ENCODE measurements at regions not wholly inside any gene's neighbourhood (a gene's known extent, or its start where the extent isn't known, plus 50 kb on each side); places are given as distances from the start of the nearest gene placed in this dataset.

- H3K9me3 ChIP-seq (ENCODE audit: low read length) = no peaks in the 10 kb centered on the region
- no peaks in the 10 kb centered on the region for H3K36me3 ChIP-seq (ENCODE audit: insufficient read depth, low read length)
- no peak overlapping the region for H3K27ac ChIP-seq (ENCODE audit: low read length)
- H3F3A ChIP-seq (ENCODE audit: insufficient read depth, low read length, poor library complexity, severe bottlenecking) = no peaks in the 10 kb centered on the region
- H3K79me2 ChIP-seq (replicated peaks; ENCODE audit: insufficient read depth, low read length) = no peaks in the 10 kb centered on the region
- no peak overlapping the region for H3K4me3 ChIP-seq (ENCODE audit: low read length)
- H3K9me2 ChIP-seq (ENCODE audit: insufficient read depth, low read length) = no peaks in the 10 kb centered on the region
- no peaks in the 10 kb centered on the region for H4K20me1 ChIP-seq (ENCODE audit: insufficient read depth)
- no peak overlapping the region for H3K4me2 ChIP-seq (ENCODE audit: low read length)
- H3K27me3 ChIP-seq (ENCODE audit: insufficient read depth, low read depth, low read length) = no peaks in the 10 kb centered on the region
- no peak for TF ChIP-seq RAD21 (conservative IDR thresholded peaks at IDR 0.05)
- TF ChIP-seq SMC3 (conservative IDR thresholded peaks at IDR 0.05; ENCODE audit: poor library complexity) = no peak
- TF ChIP-seq TAF1 (IDR thresholded peaks at IDR 0.05; ENCODE audit: low read depth) = no peak
- TF ChIP-seq CTCF (IDR thresholded peaks at IDR 0.05; ENCODE audit: poor library complexity, severe bottlenecking) = no peak
- no peak for TF ChIP-seq EP300 (conservative IDR thresholded peaks at IDR 0.05; ENCODE audit: poor library complexity, severe bottlenecking)
- no peak for TF ChIP-seq EZH2 (IDR thresholded peaks at IDR 0.05; ENCODE audit: borderline replicate concordance, insufficient read depth, low read length, poor library complexity, severe bottlenecking)
- no peak for TF ChIP-seq MXI1 (conservative IDR thresholded peaks at IDR 0.05; ENCODE audit: poor library complexity, severe bottlenecking)
- no peak for TF ChIP-seq POLR2AphosphoS5 (IDR thresholded peaks at IDR 0.05)
- no peak overlapping the region for H2AFZ ChIP-seq (ENCODE audit: low read depth, low read length)
- no peak overlapping the region for H3K9ac ChIP-seq (ENCODE audit: low read length)
Measured at GRCh38 chr3:168817177-168817576, 721.5 kb upstream of the GOLIM4 start.

- Histone ChIP-seq H3K4me3 (ENCODE audit: low read length) (no peak overlapping the region), H3K9me2 (ENCODE audit: insufficient read depth, low read length) (no peaks in the 10 kb centered on the region), H3K9ac (ENCODE audit: low read length) (no peak overlapping the region), H3K36me3 (ENCODE audit: insufficient read depth, low read length) (no peaks in the 10 kb centered on the region), H2AFZ (ENCODE audit: low read depth, low read length) (no peak overlapping the region), H3K4me2 (ENCODE audit: low read length) (no peak overlapping the region), H3K27me3 (ENCODE audit: insufficient read depth, low read depth, low read length) (no peaks in the 10 kb centered on the region), H3F3A (ENCODE audit: insufficient read depth, low read length, poor library complexity, severe bottlenecking) (no peaks in the 10 kb centered on the region), H4K20me1 (ENCODE audit: insufficient read depth) (no peaks in the 10 kb centered on the region), H3K9me3 (ENCODE audit: low read length) (no peaks in the 10 kb centered on the region), H3K27ac (ENCODE audit: low read length) (no peak overlapping the region), H3K79me2 (replicated peaks; ENCODE audit: insufficient read depth, low read length) (no peaks in the 10 kb centered on the region)
- TF ChIP-seq CTCF (IDR thresholded peaks at IDR 0.05; ENCODE audit: poor library complexity, severe bottlenecking) (no peak), MXI1 (conservative IDR thresholded peaks at IDR 0.05; ENCODE audit: poor library complexity, severe bottlenecking) (no peak), RAD21 (conservative IDR thresholded peaks at IDR 0.05) (no peak), EZH2 (IDR thresholded peaks at IDR 0.05; ENCODE audit: borderline replicate concordance, insufficient read depth, low read length, poor library complexity, severe bottlenecking) (no peak), POLR2AphosphoS5 (IDR thresholded peaks at IDR 0.05) (no peak), TAF1 (IDR thresholded peaks at IDR 0.05; ENCODE audit: low read depth) (no peak), SMC3 (conservative IDR thresholded peaks at IDR 0.05; ENCODE audit: poor library complexity) (no peak), EP300 (conservative IDR thresholded peaks at IDR 0.05; ENCODE audit: poor library complexity, severe bottlenecking) (no peak)
- TF ChIP-seq, protein P1, sequence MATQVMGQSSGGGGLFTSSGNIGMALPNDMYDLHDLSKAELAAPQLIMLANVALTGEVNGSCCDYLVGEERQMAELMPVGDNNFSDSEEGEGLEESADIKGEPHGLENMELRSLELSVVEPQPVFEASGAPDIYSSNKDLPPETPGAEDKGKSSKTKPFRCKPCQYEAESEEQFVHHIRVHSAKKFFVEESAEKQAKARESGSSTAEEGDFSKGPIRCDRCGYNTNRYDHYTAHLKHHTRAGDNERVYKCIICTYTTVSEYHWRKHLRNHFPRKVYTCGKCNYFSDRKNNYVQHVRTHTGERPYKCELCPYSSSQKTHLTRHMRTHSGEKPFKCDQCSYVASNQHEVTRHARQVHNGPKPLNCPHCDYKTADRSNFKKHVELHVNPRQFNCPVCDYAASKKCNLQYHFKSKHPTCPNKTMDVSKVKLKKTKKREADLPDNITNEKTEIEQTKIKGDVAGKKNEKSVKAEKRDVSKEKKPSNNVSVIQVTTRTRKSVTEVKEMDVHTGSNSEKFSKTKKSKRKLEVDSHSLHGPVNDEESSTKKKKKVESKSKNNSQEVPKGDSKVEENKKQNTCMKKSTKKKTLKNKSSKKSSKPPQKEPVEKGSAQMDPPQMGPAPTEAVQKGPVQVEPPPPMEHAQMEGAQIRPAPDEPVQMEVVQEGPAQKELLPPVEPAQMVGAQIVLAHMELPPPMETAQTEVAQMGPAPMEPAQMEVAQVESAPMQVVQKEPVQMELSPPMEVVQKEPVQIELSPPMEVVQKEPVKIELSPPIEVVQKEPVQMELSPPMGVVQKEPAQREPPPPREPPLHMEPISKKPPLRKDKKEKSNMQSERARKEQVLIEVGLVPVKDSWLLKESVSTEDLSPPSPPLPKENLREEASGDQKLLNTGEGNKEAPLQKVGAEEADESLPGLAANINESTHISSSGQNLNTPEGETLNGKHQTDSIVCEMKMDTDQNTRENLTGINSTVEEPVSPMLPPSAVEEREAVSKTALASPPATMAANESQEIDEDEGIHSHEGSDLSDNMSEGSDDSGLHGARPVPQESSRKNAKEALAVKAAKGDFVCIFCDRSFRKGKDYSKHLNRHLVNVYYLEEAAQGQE (IDR thresholded peaks at IDR 0.05; ENCODE audit: borderline replicate concordance) = no peak
Measured at GRCh38 chr3:168815946-168816345, 720.2 kb upstream of the GOLIM4 start.
